Activated CD8-positive, alpha-beta T cell treated with anti-CD3 and anti-CD28 coated beads for 36 hours (primary cell): ENCODE measurements at regions not wholly inside any gene's neighbourhood (a gene's known extent, or its start where the extent isn't known, plus 50 kb on each side); places are given as distances from the start of the nearest gene placed in this dataset.

ENCODE experiments used
- ATAC-seq: fragments of 200-7000 bp; cut with Tn5 transposase; one replicate; pipeline ENCODE4 v1.10.0; 2021; ENCODE audit warnings: mild to moderate bottlenecking, moderate library complexity
- CTCF ChIA-PET: fragments of 350-600 bp; sonication (Branson Sonifier 250); formaldehyde crosslinking; loops from one replicate; lab custom pipeline; 2021; ENCODE audit warnings: antibody characterized with exemption; lab: Charles Lee
- POLR2A ChIA-PET: fragments of 350-600 bp; sonication (Branson Sonifier 250); formaldehyde crosslinking; loops from one replicate; lab custom pipeline; 2021; ENCODE audit warnings: antibody characterized with exemption; lab: Charles Lee
- DNase-seq: peaks from one replicate; pipeline ENCODE4 v3.0.0-alpha.2; 2020
- H3K27ac Mint-ChIP-seq: one replicate; pipeline ENCODE4 v1.8.0; 2021; ENCODE audit warnings: mild to moderate bottlenecking, mixed read lengths
- H3K27me3 Mint-ChIP-seq: one replicate; pipeline ENCODE4 v1.8.0; 2021; ENCODE audit warnings: mixed read lengths
- H3K36me3 Mint-ChIP-seq: one replicate; pipeline ENCODE4 v1.8.0; 2021; ENCODE audit warnings: low read depth, mixed read lengths
- H3K4me1 Mint-ChIP-seq: one replicate; pipeline ENCODE4 v1.8.0; 2021; ENCODE audit warnings: low read depth, mixed read lengths
- H3K4me3 Mint-ChIP-seq: one replicate; pipeline ENCODE4 v1.8.0; 2021; ENCODE audit warnings: mild to moderate bottlenecking, moderate library complexity, mixed read lengths
- H3K9me3 Mint-ChIP-seq: one replicate; pipeline ENCODE4 v1.8.0; 2021; ENCODE audit warnings: mixed read lengths
- intact Hi-C: fragments of 100-400 bp; cut with micrococcal nuclease; formaldehyde crosslinking; loops from one replicate; pipeline ENCODE4 v1.10.0; 2022
- TF ChIP-seq, protein P1 (sequence below): fragments of 200-600 bp; IDR thresholded peaks from one replicate; pipeline ENCODE4 v1.8.0; 2022; ENCODE audit warnings: antibody characterized with exemption, mild to moderate bottlenecking

- H3K9me3 Mint-ChIP-seq = no peaks in the 10 kb centered on the region
- no peak overlapping the region for H3K27ac Mint-ChIP-seq
- H3K4me1 Mint-ChIP-seq = no peaks in the 10 kb centered on the region
- ChIA-PET POLR2A (interaction anchor here (1.1 kb wide), 1 partner anchor 152 kb away, joined by 4 read pairs; no protein-coding TSS in a partner anchor), CTCF (no interaction called here)
- intact Hi-C loops = no loop called here
- H3K36me3 Mint-ChIP-seq = no peaks in the 10 kb centered on the region
- peaks cover 14% of the 10 kb centered on the region for H3K27me3 Mint-ChIP-seq
- DNase-seq (no peak), ATAC-seq (no peak)
- TF ChIP-seq, protein P1, sequence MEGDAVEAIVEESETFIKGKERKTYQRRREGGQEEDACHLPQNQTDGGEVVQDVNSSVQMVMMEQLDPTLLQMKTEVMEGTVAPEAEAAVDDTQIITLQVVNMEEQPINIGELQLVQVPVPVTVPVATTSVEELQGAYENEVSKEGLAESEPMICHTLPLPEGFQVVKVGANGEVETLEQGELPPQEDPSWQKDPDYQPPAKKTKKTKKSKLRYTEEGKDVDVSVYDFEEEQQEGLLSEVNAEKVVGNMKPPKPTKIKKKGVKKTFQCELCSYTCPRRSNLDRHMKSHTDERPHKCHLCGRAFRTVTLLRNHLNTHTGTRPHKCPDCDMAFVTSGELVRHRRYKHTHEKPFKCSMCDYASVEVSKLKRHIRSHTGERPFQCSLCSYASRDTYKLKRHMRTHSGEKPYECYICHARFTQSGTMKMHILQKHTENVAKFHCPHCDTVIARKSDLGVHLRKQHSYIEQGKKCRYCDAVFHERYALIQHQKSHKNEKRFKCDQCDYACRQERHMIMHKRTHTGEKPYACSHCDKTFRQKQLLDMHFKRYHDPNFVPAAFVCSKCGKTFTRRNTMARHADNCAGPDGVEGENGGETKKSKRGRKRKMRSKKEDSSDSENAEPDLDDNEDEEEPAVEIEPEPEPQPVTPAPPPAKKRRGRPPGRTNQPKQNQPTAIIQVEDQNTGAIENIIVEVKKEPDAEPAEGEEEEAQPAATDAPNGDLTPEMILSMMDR = no peak
- no peak overlapping the region for H3K4me3 Mint-ChIP-seq
Observed at GRCh38 chr18:77329651-77330050, 80.0 kb downstream of the GALR1 start.

GRCh38 chr18:77334876-77335275 lies 85.2 kb downstream of the GALR1 start:
- intact Hi-C loops = no loop called here
- no peaks in the 10 kb centered on the region for H3K36me3 Mint-ChIP-seq
- no peak overlapping the region for H3K4me3 Mint-ChIP-seq
- no peak for DNase-seq
- no peak overlapping the region for H3K27ac Mint-ChIP-seq
- no peaks in the 10 kb centered on the region for H3K9me3 Mint-ChIP-seq
- H3K27me3 Mint-ChIP-seq = peaks cover 28% of the 10 kb centered on the region
- ChIA-PET CTCF (no interaction called here), POLR2A (no interaction called here)
- H3K4me1 Mint-ChIP-seq = no peaks in the 10 kb centered on the region
- TF ChIP-seq, protein P1 = no peak
- no peak for ATAC-seq

DNA sequence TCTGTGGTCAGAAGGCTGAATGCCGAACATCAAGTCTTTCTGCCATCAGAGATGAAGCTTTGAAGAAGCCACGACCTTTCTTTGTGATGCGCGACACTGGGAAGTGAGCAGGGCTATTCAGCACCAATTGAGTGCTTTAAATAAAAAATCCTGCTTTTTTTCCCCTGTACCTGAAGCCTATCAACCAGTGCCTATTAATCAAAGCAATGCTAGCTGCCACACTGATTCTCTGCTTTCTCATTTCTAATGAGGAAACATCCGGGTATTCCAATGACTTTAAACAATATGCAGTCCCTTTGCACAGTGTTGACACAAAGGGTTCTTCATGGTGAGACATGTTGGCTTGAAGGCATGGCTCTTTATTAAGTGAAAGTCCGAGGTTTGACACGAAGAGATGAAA lies 88.0 kb downstream of the GALR1 start:
- intact Hi-C loops = no loop called here
- H3K4me3 Mint-ChIP-seq = no peak overlapping the region
- TF ChIP-seq, protein P1 = no peak
- H3K27ac Mint-ChIP-seq = no peak overlapping the region
- H3K36me3 Mint-ChIP-seq = no peaks in the 10 kb centered on the region
- H3K4me1 Mint-ChIP-seq = no peaks in the 10 kb centered on the region
- peaks cover 29% of the 10 kb centered on the region for H3K27me3 Mint-ChIP-seq
- POLR2A ChIA-PET = no interaction called here
- ATAC-seq (no peak), DNase-seq (no peak)
- CTCF ChIA-PET = interaction anchor here (1.2 kb wide), 1 partner anchor 18 kb away, joined by 3 read pairs; no protein-coding TSS in a partner anchor
- no peaks in the 10 kb centered on the region for H3K9me3 Mint-ChIP-seq

DNA sequence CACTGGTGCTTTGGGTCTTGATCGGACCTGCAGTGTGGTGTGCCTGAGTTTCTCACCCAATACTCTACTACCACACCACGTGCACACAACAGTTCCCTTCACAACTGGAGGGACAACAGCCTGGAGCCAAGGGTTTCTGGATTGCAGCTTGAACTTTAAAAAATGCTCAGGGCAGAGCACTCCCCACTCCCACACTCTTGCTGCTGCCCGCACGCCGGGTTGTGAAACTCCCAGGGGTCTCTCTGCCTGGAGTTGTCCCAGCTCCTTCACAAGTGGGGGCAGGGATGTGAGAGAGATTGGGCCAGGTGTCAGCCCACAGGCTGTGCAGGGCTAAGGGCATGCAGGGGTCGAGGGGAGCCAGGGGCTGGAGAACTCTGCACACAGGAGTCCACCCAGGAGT lies 89.4 kb downstream of the GALR1 start:
- Mint-ChIP-seq H3K4me1 (no peaks in the 10 kb centered on the region), H3K27ac (no peak overlapping the region), H3K4me3 (no peak overlapping the region), H3K27me3 (peaks cover 25% of the 10 kb centered on the region), H3K36me3 (no peaks in the 10 kb centered on the region), H3K9me3 (no peaks in the 10 kb centered on the region)
- TF ChIP-seq, protein P1 = no peak
- ChIA-PET CTCF (no interaction called here), POLR2A (no interaction called here)
- intact Hi-C loops = no loop called here
- DNase-seq (no peak), ATAC-seq (no peak)

GRCh38 chr18:77339623-77340022 lies 90.0 kb downstream of the GALR1 start:
- Mint-ChIP-seq H3K27me3 (peaks cover 24% of the 10 kb centered on the region), H3K4me1 (no peaks in the 10 kb centered on the region), H3K27ac (no peak overlapping the region), H3K4me3 (no peak overlapping the region), H3K9me3 (no peaks in the 10 kb centered on the region), H3K36me3 (no peaks in the 10 kb centered on the region)
- ChIA-PET POLR2A (no interaction called here), CTCF (no interaction called here)
- ATAC-seq = no peak
- no peak for DNase-seq
- TF ChIP-seq, protein P1 = no peak
- intact Hi-C loops = no loop called here
